Activated CD4-positive, alpha-beta T cell treated with anti-CD3 and anti-CD28 coated beads, Interleukin-2, amount 50 U/mL, for 48 hours (primary cell): ENCODE measurements at regions not wholly inside any gene's neighbourhood (a gene's known extent, or its start where the extent isn't known, plus 50 kb on each side); places are given as distances from the start of the nearest gene placed in this dataset.
"Not testable (repeated sequence)": the region's sequence is repeated elsewhere in the genome, so short reads cannot be mapped to it uniquely, and the experiment has no call there.

ENCODE experiments used
- DNase-seq, 2 experiments: peaks; one replicate each; pipeline ENCODE4 v3.0.0-alpha.2; 2020

DNA sequence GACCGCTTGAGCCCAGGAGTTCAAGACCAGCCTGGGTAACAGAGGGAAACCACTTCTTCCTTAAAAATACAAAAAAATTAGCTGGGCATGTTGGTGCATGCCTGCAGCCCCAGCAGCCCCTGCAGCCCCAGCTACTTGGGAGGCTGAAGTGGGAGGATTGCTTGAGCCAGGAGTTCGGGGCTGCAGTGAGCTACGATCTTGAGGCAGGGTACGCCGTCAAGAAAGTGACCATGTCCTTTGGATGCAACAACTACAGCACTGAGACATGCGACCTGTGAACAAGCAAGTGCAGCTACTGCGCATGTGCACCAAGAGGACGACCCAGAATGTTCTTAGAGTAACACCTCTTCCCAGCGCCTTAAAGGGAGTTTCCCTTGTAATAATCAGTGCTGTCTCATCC is 66.6 kb upstream of the ZNF479 start:
- no peak for DNase-seq

DNA sequence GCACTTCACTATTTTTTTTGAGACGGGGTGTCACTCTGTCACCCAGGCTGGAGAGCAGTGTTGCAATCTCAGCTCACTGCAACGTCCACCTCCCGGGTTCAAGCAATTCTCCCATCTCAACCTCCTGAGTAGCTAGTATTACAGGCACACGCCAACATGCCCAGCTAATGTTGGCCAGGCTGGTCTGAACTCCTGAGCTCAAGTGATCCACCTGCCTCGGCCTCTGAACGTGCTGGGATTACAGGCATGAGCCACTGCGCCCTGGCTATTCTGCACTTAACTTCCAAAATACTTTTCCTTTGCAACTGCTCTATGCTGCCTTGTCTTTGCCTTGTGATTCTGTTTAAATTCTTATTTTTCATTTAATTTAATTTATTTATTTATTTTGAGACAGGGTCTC is 67.0 kb upstream of the ZNF479 start:
- no peak for DNase-seq

DNA sequence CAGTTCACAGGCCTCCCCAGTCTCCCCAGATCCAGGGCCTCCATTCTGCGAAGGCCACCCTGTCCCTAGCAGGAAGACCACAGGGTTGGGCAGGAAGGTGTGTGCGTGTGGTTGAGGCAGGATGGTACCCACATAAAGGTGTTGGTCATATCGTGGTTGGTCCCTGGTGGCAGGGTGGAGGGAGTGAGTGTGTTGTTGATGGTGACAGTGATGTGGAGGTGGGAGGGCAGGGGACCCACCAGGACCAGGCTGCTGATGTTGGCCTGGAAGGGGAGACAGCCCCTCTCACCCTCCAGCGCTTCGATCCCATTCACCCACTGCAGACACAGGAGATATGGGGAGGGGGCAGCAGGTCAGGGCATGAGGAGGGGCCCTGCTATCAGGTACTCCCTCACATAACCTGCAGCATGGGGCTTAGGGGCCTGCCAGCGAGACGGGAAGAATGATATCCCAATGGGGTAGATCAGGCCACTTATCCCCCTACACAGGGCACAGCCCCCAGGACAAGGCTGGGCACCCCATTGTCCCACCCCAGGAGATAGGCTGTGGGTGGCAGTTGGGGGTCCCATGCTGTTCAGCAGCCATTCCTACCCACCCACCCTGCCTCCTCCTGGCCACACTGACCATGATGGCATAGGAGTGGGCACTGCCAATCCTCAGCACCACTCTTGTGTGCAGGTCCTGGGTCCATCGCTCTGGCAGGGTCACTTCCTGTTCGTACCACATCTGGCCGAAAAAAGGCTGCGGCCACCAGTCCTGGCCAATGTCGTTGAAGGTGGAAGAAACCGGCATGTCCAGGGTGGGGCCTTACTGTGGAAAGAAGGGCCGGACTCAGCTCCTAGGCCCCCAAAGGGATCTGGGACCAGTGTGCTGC is 69.0 kb upstream of the ZNF479 start:
- no peak for DNase-seq

DNA sequence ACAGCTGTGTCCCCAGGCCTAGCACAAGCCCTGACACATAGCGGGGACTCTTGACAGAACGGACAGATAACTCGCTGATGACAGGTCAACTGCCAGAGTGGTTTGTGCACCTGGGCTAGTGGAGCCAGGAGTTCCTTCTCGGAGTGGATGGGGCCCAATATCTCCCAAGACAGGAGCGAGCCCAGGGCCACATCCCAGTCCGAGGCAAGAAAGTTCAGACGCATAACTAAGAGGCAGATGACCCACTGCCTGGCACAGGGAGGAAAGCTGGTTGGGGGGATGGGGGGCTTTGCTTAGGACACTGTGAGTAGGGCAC is 69.6 kb upstream of the ZNF479 start:
- DNase-seq = no peak

DNA sequence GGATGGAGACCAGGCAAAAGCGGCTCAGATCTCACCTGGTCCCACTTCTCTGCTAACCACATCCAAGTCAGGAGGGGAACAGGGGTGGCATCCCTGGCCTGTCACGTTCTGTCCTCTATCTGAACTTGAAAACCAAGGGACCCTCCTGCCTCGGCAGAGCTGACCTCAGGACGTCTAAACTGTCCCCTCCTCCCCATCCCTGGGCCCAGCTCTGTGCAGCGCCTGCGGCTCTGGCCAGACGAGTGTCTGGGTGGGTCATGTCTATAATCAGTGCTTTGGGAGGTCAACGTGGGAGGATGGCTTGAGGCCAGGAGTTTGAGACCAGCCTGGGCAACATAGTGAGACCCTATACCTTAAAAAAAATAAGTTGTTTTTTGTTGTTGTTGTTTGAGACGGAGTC is 70.0 kb upstream of the ZNF479 start:
- no peak for DNase-seq

DNA sequence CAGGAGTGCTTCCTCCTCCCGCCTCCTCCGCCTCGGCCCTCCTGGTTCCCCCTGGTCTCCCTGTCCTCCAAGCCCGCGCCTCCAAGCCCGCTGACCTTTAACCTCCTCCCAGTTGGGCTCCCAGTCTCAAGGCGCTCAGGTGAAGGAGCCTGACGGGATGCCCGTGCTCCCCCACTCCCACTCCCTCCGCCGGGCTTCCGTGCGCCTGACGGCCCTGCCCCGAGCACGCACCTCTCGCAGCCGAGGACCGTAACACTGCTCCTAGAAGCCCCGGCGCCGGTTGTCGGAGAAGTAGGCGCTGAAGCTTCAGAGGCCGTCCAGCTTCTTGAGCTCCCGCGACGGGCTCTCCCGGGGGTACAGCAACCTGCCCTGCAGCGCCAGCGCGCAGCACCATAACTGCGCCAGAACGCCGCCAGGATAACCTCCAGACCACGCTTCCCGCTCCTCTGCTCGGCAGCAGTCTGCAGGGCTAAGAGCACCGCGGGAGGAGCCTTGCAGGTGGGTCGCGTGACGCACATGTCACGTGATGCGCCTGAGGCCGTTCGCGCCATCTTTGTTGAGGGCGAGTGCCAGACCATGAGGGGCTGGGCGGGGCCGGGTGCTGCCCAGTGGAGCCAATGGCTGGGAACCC is 71.0 kb upstream of the ZNF479 start:
- no peak for DNase-seq

DNA sequence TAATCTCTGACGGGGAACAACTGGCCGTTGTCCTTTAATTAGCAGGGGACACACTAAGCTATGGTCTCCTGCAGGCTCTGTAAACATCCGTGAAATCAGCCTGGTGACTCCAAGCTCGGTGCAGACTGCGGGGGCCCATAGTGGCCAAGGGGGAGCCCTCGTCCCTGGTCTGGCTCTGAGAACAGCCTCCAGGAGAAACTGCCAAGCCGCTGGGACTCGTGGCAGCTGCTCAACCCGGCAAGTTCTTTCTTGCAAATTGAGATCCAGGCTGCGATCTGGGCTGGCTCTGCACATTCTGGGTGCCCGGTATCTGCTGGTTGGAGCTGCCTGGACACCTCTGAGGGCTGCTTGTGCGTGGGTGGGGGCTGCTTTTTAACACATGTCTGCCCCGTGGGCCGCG is 71.6 kb upstream of the ZNF479 start:
- not testable (repeated sequence) for DNase-seq

DNA sequence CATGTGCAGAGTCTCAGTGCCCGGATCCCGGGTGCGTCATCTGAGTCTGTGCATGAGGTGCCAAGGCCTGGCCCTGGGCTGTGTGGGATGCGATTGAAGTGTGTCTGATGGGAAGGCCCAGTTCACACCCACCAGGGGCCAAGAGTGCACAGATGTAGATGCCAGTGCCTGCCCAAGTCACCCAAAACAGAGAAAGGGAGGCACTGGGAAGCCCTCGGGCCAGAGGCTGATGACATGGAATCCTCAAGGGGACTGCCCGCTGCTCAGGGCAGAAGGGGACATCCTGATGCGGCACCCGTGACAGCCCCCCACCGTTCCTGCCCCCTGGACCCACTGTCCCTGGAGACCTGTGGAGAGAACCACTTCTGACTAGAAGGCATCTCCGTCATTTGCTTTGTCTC is 72.2 kb upstream of the ZNF479 start:
- DNase-seq = no peak

DNA sequence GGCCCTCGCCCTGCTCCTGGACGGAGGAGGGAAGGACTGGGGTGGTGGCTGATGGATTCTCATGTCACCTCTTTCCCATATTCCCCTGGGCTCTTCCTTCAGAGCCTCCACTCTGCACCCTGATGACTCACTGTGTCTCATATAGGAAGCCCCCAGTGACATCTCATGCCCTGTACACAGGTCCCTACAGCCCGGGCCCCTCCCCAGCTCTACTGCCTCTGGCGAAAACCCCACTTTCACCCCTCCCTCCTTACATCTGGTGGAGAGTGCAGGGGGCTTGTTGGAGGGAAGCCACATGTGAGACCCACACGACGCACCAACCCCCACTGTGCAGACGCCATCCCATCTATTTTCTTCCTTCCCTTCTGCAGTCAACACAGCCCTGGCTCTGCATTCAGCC is 72.8 kb upstream of the ZNF479 start:
- no peak for DNase-seq

DNA sequence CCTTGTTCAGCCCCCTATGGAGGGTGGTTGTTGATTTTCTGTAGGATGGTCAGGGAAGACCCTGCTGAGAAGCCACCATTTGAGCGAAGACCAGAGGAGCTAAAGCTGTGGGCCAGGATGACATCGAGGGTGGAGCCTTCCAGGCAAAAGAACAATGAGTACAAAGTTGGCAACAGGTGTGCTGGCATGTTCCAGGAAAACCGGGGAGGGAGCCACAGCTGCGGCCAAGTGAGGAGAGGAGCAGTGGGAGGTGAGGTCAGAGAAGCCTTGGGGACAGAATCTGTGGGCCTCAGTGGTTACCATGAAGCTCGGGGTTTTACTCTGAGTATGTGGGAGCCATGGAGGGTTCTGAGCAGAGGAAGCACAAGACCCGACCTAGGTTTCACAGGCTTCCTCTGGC is 75.6 kb upstream of the ZNF479 start:
- no peak for DNase-seq

DNA sequence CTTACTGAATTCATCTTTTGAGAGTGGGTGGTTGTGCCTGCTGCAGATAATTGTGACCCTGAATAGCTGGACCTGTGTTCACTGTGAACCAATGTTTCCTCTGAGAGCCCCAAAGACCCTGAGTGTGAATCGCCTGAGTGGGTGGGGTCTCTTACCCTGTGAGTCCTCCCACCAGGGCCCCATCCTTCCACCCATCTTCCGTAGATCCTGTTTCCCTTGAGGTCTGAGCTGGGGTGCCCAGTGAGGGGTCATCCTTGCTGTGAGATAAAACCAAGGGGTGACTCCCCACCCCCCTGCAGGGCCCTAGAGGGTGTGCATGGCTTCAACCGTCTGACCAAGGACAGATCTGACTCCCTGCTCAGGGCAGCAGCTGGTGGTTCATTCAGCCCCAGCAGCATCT is 78.0 kb upstream of the ZNF479 start:
- no peak for DNase-seq

DNA sequence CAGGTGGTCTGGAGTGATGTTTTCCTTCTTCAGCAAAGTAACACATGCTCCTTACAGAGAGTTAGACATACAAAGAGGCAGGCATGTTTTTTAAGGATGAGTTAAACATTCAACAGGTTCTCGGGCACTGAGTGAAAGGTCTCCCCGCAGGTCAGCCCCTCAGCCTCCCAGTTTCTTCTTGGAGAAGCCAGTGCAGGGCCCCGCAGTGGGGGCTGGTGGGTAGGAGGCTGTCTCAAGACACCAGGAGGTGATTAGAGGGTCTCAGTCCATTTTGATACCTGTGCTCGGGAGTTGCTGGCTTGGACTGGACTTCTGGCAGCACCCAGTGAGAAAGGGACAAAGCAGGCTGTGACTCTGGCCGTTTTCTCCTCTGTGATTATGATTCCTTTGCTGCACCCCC is 78.6 kb upstream of the ZNF479 start:
- no peak for DNase-seq

DNA sequence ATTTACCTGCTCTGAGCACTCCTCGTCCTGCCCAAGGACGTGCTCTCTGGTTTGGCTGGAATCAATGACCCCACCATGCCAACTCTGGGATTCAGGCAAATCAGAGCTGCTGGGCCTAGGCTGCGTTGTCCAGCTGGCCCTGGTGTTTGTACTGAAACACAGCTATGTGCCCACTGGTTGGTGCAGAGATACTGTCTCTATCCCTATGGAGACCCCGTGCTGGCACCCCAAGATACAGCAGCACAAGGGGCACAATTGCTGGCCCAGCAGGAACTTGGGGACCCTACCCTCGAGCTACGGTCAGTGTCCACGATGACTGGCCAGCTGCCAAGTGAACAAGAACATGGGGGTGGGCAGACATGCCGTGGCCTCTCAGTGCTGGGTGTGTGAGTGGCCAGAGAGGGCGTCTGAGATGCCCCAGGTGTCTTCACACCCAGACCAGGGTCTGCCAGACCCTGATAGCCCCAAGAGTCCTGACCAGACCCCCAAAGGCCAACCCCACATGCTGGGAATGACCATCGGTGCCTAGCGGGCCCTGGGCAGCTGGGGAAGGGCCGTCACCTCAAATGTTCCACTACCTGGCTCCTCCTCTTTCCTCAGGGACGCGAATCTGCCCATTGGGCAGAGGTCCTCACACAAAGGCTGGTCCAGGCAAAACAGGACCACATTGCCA is 79.3 kb upstream of the ZNF479 start:
- no peak for DNase-seq

DNA sequence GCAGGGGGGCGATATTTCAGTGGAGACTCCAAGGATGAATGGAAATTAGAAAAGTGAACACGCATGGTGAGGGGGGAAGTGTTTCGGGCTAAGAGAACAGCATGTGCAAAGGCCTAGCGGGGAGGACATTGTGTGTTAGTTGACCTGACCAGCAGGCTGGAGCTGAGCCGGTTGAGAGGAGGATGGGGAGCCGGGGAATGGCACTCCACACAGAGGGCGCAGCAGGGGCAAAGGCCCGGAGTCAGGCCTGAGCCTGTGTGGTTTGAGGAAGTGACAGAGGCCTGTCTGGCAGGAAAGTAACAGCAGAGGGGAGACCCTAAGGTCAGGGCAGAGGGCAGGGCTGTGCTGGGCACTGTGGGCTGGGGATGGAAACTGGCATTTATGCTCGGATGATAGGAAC is 83.2 kb upstream of the ZNF479 start:
- no peak for DNase-seq

DNA sequence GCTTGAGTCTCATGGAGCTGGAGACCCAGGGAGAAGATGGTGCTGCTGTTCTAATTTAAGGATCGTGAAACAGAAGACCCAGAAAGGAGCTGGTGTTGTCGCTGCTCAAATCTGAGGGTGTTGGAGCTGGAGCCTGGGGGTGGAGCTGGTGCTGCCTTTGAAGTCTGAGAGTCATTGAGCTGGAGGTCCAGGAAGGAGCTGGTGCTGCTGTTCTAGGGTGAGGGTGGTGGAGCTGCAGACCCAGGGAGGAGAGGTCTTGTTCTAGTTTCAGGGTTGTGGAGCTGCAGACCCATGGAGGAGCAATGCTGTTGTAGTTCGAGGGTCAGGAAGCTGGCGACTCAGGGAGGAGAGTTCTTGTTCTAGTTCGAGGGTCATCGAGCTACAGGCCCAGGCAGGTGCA is 84.1 kb upstream of the ZNF479 start:
- no peak for DNase-seq

DNA sequence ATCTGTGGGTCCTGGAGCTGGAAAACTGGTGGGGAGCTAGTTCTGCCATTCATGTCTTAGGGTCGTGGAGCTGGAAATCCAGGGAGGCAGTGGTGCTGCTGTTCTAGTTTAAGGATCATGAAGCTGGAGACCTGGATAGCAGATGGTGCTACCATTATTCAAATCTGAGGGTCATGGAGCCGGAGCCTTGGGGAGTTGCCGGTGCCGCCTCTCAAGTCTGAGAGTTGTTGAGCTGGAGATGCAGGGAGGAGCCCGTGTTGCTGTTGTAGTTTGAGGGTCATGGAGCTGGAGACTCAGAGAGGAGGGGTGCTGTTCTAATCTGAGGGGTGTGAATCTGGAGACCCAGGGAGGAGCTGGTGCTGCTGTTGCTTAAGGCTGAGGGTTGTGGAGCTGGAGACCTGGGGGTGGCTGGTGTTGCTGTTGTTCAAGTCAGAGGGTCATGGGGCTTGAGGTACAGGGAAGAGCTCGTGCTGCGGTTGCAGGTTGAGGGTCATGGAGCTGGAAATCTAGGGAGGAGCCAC is 86.0 kb upstream of the ZNF479 start:
- DNase-seq = no peak

DNA sequence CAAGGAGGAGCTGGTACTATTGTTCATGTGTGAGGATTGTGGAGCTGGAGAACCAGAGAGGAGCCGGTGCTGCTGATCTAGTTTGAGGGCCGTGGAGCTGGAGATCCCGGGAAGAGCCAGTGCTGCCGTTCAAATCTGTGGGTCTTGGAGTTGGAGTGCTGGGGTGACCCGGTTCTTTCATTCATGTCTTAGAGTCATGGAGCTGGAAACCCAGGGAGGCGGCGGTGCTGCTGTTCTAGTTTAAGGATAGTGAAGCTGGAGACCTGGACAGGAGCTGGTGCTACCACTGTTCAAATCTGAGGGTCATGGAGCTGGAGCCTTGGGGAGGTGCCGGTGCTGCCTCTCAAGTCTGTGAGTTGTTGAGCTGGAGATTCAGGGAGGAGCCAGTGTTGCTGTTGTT is 88.5 kb upstream of the ZNF479 start:
- no peak for DNase-seq

DNA sequence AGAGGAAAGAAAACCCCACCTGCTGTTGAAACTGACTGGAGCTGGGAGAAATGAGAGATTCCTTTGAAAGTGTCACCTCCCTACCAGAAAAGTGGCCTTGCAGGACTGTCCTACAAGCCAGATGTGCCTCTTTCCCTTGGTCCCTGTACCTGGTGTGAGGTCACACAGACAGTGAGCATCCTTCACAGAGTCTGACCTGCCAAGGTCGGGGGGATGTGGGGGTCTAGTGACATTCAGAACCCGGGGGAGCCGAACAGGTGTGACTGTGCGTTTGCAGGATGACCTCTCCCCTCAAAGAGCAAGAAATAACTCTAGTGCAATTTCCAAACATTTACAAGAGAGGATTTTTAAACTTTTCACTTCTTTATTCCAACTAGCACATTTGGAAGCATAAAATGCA is 93.4 kb upstream of the ZNF479 start:
- DNase-seq = no peak

DNA sequence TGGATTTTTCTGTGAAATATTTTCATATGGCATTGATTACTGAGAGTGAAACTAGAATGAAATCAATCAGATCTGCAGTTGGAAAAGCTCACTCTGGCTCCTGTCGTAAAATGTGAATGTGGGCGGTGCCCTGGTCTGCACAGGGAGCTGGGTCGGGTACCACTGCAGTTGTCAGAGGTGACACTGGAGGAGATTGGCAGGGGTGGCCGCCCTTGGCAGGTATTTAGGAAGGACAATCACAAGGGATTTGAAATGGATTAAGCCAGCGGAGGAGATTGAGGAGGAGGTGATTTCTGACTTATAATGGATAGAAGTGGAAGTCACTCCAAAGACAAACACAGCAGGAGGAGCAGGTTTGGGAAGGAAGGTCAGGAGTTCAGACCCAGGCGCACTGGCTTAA is 109.0 kb upstream of the ZNF479 start:
- DNase-seq = not testable (repeated sequence)

DNA sequence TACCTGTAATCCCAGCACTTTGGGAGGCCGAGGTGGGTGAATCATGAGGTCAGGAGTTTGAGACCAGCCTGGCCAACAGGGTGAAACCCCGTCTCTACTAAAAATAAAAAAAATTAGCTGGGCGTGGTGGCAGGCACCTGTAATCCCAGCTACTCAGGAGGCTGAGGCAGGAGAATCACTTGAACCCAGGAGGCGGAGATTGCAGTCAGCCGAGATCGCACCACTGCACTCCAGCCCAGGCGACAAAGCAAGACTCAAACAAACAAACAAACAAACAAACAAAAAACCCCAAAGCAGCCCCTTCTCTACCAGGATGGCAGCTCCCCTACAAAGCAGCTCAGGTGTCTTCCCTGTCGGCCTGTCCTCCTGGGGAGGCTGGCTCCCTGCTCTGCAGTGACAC is 111.3 kb upstream of the ZNF479 start:
- not testable (repeated sequence) for DNase-seq

DNA sequence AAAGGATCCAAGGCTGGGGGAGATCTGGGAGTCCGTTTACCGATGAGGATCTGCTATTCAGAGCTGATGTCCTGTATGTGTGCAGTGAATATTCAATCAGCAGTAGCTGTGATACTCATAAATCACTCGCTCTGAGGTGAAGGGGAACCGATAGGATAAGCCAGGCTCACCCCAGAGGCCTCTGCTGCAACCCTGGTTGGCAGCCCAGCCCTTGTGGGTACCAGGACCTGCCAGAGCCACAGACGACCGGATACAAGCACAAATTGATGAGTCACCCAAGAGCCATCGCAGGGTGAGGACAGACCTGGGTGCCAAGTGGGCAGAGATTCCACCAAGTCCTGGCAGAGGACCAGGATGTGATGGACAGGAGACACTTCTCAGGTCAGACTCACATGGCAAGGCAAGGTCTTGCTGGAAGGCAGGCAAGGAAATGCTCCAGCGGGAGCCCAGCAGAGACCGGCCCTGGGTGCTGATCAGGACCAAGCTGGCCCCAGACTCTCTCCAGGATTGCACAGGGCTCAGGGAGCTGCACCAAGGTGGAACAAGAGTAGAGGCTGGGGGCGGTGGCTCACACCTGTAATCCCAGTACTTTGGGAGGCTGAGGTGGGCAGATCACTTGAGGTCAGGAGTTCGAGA is 112.2 kb upstream of the ZNF479 start:
- not testable (repeated sequence) for DNase-seq

DNA sequence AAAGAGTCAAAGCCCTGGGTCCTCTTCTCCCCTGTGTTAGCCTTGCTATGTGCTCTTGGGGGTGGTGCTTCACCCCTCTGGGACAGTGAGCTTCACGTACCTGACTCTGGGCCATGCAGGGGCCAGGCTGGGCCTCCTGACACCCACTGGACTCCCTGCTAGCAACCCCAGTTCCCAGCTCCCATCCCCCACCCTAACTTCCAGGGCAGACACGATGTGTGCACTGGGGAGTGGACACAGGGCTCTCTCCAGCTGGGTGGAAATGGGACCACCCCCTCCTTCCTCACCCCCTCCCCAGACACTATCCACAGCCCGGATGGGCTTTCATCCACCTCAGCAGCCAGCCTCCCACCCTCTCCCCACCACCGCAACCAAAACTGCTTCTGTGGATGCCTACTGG is 113.0 kb upstream of the ZNF479 start:
- no peak for DNase-seq

DNA sequence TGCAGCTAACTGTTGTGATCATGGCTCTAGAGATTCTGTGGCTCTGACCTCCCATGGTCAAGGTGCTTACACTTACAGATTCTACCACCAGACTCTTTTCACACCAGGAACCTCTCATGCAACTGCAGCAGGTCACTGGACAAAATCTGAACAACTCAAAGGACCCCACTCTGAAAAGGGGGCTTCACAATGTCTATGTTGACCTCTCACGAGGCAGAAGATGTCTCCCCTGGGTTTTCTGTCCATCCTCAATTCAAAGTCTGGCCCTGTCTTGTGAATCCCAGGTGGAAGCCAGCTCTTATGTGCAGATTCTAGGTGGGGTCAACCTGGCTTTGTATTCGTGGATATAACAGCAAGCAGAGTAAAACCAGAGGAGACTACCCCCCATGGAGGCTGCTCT is 118.6 kb upstream of the ZNF479 start:
- DNase-seq = no peak
